OCI-LY7 (cell line): ENCODE measurements at regions not wholly inside any gene's neighbourhood (a gene's known extent, or its start where the extent isn't known, plus 50 kb on each side); places are given as distances from the start of the nearest gene placed in this dataset.

Experiments
- CTCF ChIP-seq: fragments of 200-600 bp; sonication (generic); conservative IDR thresholded peaks from 2 replicates; pipeline ENCODE4 v1.5.1; 2014; ENCODE audit warnings: mild to moderate bottlenecking, antibody characterized with exemption, low read length, moderate library complexity, mixed read lengths
- EZH2phosphoT487 ChIP-seq: fragments of 200-600 bp; sonication (generic); IDR thresholded peaks from 2 replicates; pipeline ENCODE4 v1.6.1; 2018; ENCODE audit warnings: low read depth, borderline replicate concordance, mild to moderate bottlenecking, mixed run types, antibody characterized with exemption, low read length, moderate library complexity, mixed read lengths

DNA sequence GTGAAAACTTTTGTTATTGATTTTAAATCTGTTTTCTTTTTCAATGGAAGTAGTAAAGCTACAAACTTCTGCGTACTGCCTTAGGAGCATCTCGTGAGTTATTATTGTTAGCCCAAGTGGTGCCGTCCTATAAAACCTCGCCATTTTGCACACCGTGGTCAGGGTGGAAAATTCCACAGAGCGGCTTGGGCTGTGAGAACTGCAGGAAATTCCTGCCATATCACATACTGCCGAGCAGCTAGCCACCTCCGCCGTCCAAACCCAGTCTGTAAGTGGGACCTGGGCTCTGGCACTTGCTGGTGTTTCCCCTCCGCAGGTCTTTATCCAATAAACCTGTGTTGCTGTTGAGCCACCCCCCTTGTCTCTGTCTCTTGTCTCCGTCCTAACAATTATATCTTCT is 88.0 kb upstream of the POU2AF2 start:
- TF ChIP-seq CTCF: no peak
- TF ChIP-seq EZH2phosphoT487: no peak
